ENCODE measurements at regions not wholly inside any gene's neighbourhood (a gene's known extent, or its start where the extent isn't known, plus 50 kb on each side); places are given as distances from the start of the nearest gene placed in this dataset.

DNA sequence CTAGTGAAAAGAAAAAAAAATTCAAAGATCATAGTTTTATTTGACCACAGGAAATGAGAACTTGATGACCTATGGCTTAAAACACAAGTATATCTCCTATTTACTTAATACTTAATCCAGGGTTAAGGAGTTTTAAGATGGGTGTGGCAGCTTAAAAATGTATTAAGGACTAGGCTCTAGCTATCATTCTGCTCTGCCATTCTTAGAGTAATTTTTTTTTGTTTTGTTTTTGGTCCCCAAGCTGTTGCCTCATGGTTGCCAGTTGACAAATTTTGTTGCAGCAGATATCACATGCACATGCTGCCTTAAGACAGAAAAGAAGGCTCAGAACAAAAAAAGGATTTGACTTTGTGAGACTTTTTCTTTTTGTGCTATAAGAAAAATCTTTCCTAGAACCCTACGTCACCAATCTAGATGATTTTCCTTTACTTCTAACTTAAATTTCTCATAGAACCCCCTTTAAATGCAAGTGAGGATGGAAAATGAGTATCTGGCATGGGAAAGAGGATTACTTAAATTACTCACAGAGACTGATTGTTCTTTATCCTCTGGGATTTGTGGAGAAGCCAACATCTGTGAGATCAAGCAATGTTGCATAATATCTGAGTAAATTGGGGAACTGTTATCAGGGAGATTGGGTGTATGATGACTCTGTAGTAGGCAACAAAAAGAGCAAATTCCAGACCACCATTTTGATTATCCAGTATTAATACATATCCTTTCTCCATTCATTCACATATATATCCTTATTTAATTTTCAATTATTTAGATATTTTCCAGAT lies 364.7 kb upstream of the CD180 start:
- Histone ChIP-seq H3F3A (replicated peaks; ENCODE audit: insufficient read depth) (no peaks in the 10 kb centered on the region), H3K4me2 (no peak overlapping the region), H3K4me3 (ENCODE audit: low read depth in 2 of 2, low read length in 1 of 2) (no peak overlapping the region), H3K36me3 (replicated peaks in 1 of 2; ENCODE audit: control insufficient read depth in 1 of 2, insufficient read depth in 2 of 2, low read length in 1 of 2) (no peaks in the 10 kb centered on the region), H3K9me3 (no peaks in the 10 kb centered on the region), H3K79me2 (ENCODE audit: insufficient read depth) (no peaks in the 10 kb centered on the region), H3K9me2 (no peaks in the 10 kb centered on the region), H4K20me1 (ENCODE audit: insufficient read depth) (no peaks in the 10 kb centered on the region), H3K9ac (no peak overlapping the region), H3K27ac (ENCODE audit: low read depth in 2 of 2, low read length in 1 of 2) (no peak overlapping the region), H3K27me3 (ENCODE audit: insufficient read depth) (no peaks in the 10 kb centered on the region), H3K4me1 (ENCODE audit: control insufficient read depth in 1 of 2, insufficient read depth in 2 of 2, low read depth in 1 of 2, low read length in 1 of 2) (no peaks in the 10 kb centered on the region; a peak in 1 of 4 replicates), H2AFZ (ENCODE audit: low read depth) (no peak overlapping the region)
- TF ChIP-seq, protein P1, sequence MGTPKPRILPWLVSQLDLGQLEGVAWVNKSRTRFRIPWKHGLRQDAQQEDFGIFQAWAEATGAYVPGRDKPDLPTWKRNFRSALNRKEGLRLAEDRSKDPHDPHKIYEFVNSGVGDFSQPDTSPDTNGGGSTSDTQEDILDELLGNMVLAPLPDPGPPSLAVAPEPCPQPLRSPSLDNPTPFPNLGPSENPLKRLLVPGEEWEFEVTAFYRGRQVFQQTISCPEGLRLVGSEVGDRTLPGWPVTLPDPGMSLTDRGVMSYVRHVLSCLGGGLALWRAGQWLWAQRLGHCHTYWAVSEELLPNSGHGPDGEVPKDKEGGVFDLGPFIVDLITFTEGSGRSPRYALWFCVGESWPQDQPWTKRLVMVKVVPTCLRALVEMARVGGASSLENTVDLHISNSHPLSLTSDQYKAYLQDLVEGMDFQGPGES (IDR thresholded peaks at IDR 0.05; ENCODE audit: low read depth, low read length) = no peak
- TF ChIP-seq RAD21 (IDR thresholded peaks at IDR 0.05; ENCODE audit: low read length) (no peak), CHD2 (IDR thresholded peaks at IDR 0.05; ENCODE audit: low read length, partially characterized antibody) (no peak), NFIC (IDR thresholded peaks at IDR 0.05; ENCODE audit: borderline replicate concordance) (no peak)
- ChIA-PET CTCF (no interaction called here), POLR2A (no interaction called here)
- no peak for DNase-seq
- WGBS (ENCODE audit: low lambda C conversion rate) = 42% methylated on average over 1 of the region's 1 CpG

DNA sequence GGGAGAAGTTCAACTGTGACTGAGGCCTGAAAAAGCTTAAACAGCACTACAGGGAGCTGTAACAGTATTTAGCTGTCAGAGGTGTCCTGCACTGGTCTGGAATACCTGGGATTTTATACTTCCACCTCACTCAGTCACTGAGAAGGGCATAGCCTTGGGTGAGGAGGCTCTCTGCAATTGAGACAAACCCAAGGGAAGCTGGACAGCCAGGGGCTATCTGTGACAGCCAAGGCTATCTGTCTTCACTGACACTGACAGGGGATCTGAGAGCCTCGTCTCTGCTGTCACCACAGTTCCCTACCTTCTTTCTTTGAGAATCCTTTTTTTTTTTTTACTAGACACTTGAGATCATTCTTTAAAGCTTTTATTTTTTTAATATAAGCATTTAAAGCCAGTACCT lies 356.2 kb upstream of the CD180 start:
- no peaks in the 10 kb centered on the region for H4K20me1 ChIP-seq (ENCODE audit: insufficient read depth)
- no peaks in the 10 kb centered on the region for H3F3A ChIP-seq (replicated peaks; ENCODE audit: insufficient read depth)
- no peaks in the 10 kb centered on the region for H3K9me2 ChIP-seq
- 43% methylated on average over 1 of the region's 1 CpG for WGBS (ENCODE audit: low lambda C conversion rate)
- H3K4me3 ChIP-seq (ENCODE audit: low read depth in 2 of 2, low read length in 1 of 2) = no peak overlapping the region
- TF ChIP-seq NFIC (IDR thresholded peaks at IDR 0.05; ENCODE audit: borderline replicate concordance) (no peak), YY1 (IDR thresholded peaks at IDR 0.05; ENCODE audit: low read depth) (no peak), CHD2 (IDR thresholded peaks at IDR 0.05; ENCODE audit: low read length, partially characterized antibody) (no peak), MEF2A (IDR thresholded peaks at IDR 0.05; ENCODE audit: borderline replicate concordance, low read depth) (no peak), GABPA (IDR thresholded peaks at IDR 0.05; ENCODE audit: low read depth) (no peak), TAF1 (IDR thresholded peaks at IDR 0.05; ENCODE audit: borderline replicate concordance, low read depth, low read length) (no peak), RFX5 (IDR thresholded peaks at IDR 0.05; ENCODE audit: low read length) (no peak), EP300 (IDR thresholded peaks at IDR 0.05; ENCODE audit: borderline replicate concordance in 1 of 2, low read depth in 1 of 2, low read length in 1 of 2) (no peak), TEAD4 (IDR thresholded peaks at IDR 0.05; ENCODE audit: borderline replicate concordance, insufficient read depth) (no peak), SIN3A (IDR thresholded peaks at IDR 0.05; ENCODE audit: borderline replicate concordance, low read depth, low read length) (no peak), NRF1 (IDR thresholded peaks at IDR 0.05; ENCODE audit: low read depth, low read length) (no peak)
- TF ChIP-seq, protein P2, sequence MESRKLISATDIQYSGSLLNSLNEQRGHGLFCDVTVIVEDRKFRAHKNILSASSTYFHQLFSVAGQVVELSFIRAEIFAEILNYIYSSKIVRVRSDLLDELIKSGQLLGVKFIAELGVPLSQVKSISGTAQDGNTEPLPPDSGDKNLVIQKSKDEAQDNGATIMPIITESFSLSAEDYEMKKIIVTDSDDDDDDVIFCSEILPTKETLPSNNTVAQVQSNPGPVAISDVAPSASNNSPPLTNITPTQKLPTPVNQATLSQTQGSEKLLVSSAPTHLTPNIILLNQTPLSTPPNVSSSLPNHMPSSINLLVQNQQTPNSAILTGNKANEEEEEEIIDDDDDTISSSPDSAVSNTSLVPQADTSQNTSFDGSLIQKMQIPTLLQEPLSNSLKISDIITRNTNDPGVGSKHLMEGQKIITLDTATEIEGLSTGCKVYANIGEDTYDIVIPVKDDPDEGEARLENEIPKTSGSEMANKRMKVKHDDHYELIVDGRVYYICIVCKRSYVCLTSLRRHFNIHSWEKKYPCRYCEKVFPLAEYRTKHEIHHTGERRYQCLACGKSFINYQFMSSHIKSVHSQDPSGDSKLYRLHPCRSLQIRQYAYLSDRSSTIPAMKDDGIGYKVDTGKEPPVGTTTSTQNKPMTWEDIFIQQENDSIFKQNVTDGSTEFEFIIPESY (IDR thresholded peaks at IDR 0.05; ENCODE audit: borderline replicate concordance, low read depth) = no peak
- TF ChIP-seq, protein P3, sequence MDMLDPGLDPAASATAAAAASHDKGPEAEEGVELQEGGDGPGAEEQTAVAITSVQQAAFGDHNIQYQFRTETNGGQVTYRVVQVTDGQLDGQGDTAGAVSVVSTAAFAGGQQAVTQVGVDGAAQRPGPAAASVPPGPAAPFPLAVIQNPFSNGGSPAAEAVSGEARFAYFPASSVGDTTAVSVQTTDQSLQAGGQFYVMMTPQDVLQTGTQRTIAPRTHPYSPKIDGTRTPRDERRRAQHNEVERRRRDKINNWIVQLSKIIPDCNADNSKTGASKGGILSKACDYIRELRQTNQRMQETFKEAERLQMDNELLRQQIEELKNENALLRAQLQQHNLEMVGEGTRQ (IDR thresholded peaks at IDR 0.05; ENCODE audit: borderline replicate concordance, low read depth, low read length) = no peak
- TF ChIP-seq, protein P4, sequence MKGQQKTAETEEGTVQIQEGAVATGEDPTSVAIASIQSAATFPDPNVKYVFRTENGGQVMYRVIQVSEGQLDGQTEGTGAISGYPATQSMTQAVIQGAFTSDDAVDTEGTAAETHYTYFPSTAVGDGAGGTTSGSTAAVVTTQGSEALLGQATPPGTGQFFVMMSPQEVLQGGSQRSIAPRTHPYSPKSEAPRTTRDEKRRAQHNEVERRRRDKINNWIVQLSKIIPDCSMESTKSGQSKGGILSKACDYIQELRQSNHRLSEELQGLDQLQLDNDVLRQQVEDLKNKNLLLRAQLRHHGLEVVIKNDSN (IDR thresholded peaks at IDR 0.05; ENCODE audit: borderline replicate concordance, low read depth) = no peak
- ChIA-PET POLR2A (no interaction called here), CTCF (interaction anchor here (0.6 to 0.9 kb wide), 3 partner anchors 15 to 1455 kb away, joined by 3 read pairs; no protein-coding TSS in a partner anchor)
- H3K9me3 ChIP-seq = no peaks in the 10 kb centered on the region
- no peaks in the 10 kb centered on the region for H3K27me3 ChIP-seq (ENCODE audit: insufficient read depth)
- peak; percentile 3 for DNase-seq
- no peak overlapping the region for H3K4me2 ChIP-seq
- H2AFZ ChIP-seq (ENCODE audit: low read depth) = no peak overlapping the region
- no peak overlapping the region for H3K9ac ChIP-seq
- no peaks in the 10 kb centered on the region for H3K4me1 ChIP-seq (ENCODE audit: control insufficient read depth in 1 of 2, insufficient read depth in 2 of 2, low read depth in 1 of 2, low read length in 1 of 2)
- H3K36me3 ChIP-seq (replicated peaks in 1 of 2; ENCODE audit: control insufficient read depth in 1 of 2, insufficient read depth in 2 of 2, low read length in 1 of 2) = no peaks in the 10 kb centered on the region
- no peak overlapping the region for H3K27ac ChIP-seq (ENCODE audit: low read depth in 2 of 2, low read length in 1 of 2)
- H3K79me2 ChIP-seq (ENCODE audit: insufficient read depth) = no peaks in the 10 kb centered on the region
